ENCODE measurements at regions not wholly inside any gene's neighbourhood (a gene's known extent, or its start where the extent isn't known, plus 50 kb on each side); places are given as distances from the start of the nearest gene placed in this dataset.

GRCh38 chr10:42476101-42476500 is 162.3 kb downstream of the ZNF33B start:
- no peak for TF ChIP-seq OSR1 (CRISPR knock-in tag; IDR thresholded peaks at IDR 0.05)
- TF ChIP-seq RARB (CRISPR knock-in tag; IDR thresholded peaks at IDR 0.05): no peak
- no peak for TF ChIP-seq PATZ1 (CRISPR knock-in tag; IDR thresholded peaks at IDR 0.05; ENCODE audit: borderline replicate concordance)
- TF ChIP-seq TSHZ2 (CRISPR knock-in tag; IDR thresholded peaks at IDR 0.05): no peak
- no peak for TF ChIP-seq TCF4 (CRISPR knock-in tag; IDR thresholded peaks at IDR 0.05; ENCODE audit: borderline replicate concordance)
- TF ChIP-seq CSRNP3 (CRISPR knock-in tag; IDR thresholded peaks at IDR 0.05): no peak
- TF ChIP-seq ZC3H10 (CRISPR knock-in tag; IDR thresholded peaks at IDR 0.05): no peak
- TF ChIP-seq ZFP3 (CRISPR knock-in tag; IDR thresholded peaks at IDR 0.05): no peak
- TF ChIP-seq ZNF565 (CRISPR knock-in tag; conservative IDR thresholded peaks at IDR 0.05; ENCODE audit: low read depth): no peak
- no peak for TF ChIP-seq CREB5 (CRISPR knock-in tag; IDR thresholded peaks at IDR 0.05; ENCODE audit: low read depth)
- TF ChIP-seq ZNF70 (CRISPR knock-in tag; IDR thresholded peaks at IDR 0.05): no peak
- no peak for TF ChIP-seq BACH2 (CRISPR knock-in tag; IDR thresholded peaks at IDR 0.05; ENCODE audit: borderline replicate concordance)
- TF ChIP-seq PPARA (CRISPR knock-in tag; IDR thresholded peaks at IDR 0.05; ENCODE audit: borderline replicate concordance): no peak
- no peak for TF ChIP-seq ZNF8 (CRISPR knock-in tag; IDR thresholded peaks at IDR 0.05)
